GM21576 (cell line): ENCODE measurements at regions not wholly inside any gene's neighbourhood (a gene's known extent, or its start where the extent isn't known, plus 50 kb on each side); places are given as distances from the start of the nearest gene placed in this dataset.
A peak's percentile ranks its signal among the peaks of the same experiment; 100 is the strongest.

Experiments used
- ATAC-seq: cut with Tn5 transposase; IDR thresholded peaks from one replicate; pipeline ENCODE4 v1.9.1; 2021; ENCODE audit warnings: mild to moderate bottlenecking, moderate library complexity; ENCODE audit not compliant: unreplicated experiment

- no peak for ATAC-seq
Measured at GRCh38 chr18:60552948-60553347, 180.4 kb upstream of the MC4R start.

GRCh38 chr18:60554967-60555366 lies 182.4 kb upstream of the MC4R start:
- no peak for ATAC-seq

DNA sequence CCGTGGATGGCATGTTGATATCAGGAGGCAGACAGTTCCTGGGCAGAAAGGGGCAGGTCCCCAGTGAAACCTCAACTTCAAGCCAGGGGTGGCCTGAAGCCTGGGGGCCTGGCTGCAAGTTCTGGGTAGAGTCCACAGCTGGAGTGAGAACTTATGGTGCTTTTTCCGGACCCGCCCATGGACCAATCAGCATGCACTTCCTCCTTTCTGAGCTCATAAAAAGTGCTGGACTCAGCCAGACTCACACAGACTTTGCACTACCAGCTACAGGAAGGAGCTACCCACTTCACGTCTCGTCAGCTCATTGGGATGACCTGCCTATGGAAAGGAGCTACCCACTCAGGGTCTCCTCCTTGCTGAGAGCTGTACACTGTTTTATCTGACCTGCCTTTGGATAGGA lies 183.1 kb upstream of the MC4R start:
- ATAC-seq: no peak

DNA sequence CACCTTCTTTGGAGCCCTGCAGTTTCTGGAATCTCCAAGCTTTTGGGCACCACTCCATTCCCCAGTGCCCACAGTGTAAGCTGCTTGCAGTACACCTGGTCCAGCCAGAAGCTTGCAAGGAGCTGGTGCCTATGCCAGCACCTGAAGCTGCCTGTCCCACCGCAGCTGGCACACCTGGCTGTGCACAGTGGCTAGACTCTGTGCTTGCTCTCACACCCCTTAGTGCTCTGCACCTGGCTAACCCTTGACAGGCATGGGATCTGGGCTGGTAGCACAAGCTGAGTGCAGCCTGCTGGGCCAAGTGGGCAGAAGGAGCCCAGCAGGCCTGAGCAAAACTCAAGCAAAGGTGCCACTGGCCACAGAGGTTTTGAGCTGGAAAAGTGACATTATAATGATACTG lies 183.8 kb upstream of the MC4R start:
- ATAC-seq: no peak

DNA sequence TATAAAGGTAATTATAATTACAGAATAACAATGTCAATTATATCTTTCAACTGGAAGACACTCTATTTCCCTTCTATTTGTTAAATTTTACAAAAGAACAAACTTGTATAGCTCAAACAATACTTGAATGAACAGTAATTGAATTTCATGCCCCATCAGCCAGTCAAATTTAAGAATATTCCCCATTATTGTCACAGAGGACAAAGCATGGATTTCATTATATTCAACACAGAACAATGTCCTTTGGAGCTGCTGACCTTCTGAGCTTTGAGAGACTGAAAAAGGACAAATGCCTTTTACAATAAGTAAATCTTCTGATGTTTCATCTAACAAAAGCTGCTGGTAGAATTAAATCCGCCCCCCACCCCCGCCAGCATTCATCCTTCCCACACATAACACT lies 187.5 kb upstream of the MC4R start:
- no peak for ATAC-seq

GRCh38 chr18:60563082-60563481 lies 190.5 kb upstream of the MC4R start:
- ATAC-seq: no peak

GRCh38 chr18:60568220-60568619 lies 195.6 kb upstream of the MC4R start:
- ATAC-seq: no peak

DNA sequence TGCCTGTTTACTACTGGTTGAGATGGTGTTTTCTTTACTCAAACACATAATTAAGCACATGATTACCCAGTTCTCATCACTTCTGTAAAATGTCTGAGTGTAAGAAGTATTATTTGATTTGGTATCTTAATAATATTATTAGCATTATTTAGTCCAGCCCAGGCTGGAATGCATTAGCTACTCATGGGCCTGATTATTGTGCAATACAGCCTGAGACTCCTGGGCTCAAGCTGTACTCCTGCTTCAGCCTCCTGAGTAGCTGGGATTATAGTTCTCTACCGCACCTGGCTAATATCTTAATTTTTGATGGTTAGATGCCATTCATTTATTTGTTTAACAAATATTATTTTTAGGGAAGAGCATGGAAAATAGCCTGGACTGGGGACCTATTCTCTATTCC lies 197.6 kb upstream of the MC4R start:
- no peak for ATAC-seq

DNA sequence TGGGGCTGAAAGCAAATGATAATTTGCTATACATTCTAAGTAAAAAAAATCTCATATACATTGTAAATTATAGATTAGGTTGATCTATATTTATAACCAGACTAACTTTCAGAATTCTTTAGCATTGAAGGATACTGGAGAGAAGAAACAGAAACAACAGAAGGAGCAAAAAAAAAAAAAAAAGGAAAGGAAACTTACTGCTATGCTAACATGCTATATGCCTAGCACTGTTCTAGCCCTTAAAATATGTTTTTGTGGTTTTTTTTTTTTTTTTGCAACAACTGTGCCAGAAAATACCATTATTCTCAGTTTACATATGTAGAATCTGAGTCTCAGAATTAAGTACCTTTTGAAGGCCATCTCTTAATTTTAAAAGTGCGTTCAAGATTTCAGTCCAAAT lies 204.9 kb upstream of the MC4R start:
- no peak for ATAC-seq

GRCh38 chr18:60585670-60586069 lies 213.1 kb upstream of the MC4R start:
- no peak for ATAC-seq

- no peak for ATAC-seq
Measured at GRCh38 chr18:60593249-60593648, 220.7 kb upstream of the MC4R start.

DNA sequence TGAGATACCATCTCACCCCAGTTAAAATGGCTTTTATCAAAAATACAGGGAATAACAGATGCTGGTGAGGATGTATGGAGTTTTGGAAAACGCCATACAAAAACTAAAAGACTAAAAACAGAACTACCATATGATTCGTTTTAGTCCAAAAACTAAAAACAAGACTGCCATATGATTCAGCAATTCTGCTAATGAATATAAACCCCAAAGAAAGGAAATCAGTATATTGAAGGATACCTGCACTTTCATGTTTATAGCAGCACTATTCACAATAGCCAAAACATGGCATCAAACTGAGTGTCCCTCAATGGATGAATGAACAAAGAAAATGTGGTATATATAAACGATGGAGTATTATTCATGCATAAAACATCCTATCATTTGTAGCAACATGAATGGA lies 224.4 kb upstream of the MC4R start:
- no peak for ATAC-seq

DNA sequence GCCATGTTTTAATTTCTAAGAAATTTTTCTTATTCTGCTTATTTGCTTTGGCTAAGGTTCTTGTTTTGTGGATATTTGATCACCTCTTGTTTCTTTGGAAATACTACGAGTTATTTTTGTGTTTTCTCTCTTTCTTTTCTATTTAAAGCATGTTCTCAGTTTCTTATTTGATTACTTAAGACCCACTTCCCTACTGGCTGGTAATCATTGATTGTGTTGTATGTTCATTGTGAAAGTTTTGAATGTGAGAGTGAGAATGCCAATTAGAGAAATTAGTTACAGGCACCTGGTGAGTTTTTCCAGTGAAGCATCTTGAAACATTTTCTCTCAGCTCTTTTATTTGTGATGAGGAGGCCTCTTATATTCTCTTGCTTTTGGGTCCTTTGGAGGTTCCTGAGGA lies 226.7 kb upstream of the MC4R start:
- peak; percentile 89 for ATAC-seq

DNA sequence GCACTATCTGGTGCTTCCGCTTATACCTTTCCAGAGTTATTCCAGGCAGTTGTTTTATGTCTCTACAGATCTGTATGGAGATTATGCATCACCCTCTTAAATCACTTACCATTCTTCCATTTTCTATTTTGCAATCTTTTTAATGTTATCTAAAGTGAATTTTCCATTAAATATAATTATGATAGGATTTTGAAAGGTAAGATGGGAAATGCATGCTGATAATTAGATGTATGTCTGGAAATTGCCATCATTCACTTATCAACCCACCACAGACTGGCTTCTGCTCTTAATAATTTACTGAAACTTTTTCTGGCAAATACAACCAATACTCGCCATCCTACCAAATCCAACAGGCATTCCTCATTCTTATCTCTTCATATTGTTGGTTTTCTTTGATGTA lies 227.4 kb upstream of the MC4R start:
- no peak for ATAC-seq

GRCh38 chr18:60601249-60601648 lies 228.7 kb upstream of the MC4R start:
- no peak for ATAC-seq

DNA sequence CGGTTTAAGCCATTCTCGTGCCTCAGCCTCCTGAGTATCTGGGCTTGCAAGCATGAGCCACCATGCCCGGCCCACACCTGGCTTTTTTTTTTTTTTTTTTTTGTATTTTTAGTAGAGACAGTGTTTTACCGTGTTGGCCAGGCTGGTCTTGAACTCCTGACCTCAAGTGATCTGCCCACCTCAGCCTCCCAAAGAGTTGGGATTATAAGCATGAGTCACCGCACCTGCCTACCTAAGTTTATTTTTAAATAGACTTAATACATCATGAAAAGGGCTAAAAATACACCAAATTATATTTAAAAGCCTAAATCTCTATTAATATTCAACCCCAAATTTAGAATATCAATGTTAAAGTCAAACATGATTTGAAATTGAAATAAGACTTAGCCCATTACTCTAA lies 250.8 kb upstream of the MC4R start:
- ATAC-seq: no peak

DNA sequence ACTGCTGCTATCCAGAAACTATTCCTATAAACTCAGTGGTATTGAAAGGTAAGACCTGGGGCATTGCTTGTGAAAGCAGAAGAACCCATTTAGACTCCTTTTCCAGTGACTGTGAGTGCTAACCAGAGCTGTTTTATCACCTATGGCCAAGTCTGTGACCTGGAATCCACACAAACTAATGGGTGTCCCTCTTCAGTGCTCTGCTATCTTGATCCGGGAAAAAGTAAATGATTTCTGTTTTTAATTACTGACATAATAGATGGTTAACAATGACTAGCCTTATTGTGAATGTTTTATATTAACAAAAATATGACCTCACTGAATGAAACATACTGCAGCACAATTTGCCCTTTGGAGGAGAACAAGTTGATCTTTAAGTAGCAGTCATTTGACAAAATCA lies 251.6 kb upstream of the MC4R start:
- no peak for ATAC-seq

- ATAC-seq: no peak
Measured at GRCh38 chr18:60639836-60640235, 267.3 kb upstream of the MC4R start.

DNA sequence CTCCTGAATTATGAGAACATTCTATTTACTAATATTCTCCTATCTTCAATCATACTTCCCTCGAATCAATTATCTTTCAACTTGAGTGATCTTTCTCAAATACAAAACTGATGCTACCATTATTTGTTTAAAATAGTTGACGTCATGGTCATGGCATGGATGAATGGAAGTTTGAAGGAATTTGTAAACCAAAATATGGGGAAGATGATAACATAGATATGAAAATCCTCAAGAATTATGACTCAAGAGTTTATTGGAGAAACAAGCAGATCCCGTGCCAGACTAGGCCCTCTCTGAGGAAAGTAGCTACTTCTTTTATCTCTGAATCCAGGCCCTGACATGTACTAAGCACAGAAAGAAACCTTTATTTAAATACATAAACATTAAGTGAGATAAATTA lies 270.4 kb upstream of the MC4R start:
- no peak for ATAC-seq

GRCh38 chr18:60646725-60647124 lies 274.1 kb upstream of the MC4R start:
- no peak for ATAC-seq

DNA sequence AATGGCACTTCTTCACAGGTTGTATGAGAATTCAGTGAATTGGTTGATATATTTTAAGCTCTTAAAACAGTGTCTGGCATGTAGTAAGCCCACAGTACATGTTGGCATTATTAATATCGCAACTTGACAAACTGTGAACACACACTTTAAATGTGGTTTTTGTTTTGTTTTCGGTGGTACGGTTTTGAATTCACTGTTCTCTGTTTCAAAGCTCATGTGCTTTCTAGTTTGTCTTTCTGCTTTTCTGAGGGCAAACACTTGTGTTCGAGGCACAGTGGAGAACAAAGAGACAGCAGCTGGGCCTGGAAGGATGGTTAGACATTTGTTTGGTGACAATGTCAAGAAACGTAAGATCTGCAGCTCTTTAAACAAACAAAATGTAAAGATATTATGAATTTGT lies 276.5 kb upstream of the MC4R start:
- peak; percentile 90 for ATAC-seq

DNA sequence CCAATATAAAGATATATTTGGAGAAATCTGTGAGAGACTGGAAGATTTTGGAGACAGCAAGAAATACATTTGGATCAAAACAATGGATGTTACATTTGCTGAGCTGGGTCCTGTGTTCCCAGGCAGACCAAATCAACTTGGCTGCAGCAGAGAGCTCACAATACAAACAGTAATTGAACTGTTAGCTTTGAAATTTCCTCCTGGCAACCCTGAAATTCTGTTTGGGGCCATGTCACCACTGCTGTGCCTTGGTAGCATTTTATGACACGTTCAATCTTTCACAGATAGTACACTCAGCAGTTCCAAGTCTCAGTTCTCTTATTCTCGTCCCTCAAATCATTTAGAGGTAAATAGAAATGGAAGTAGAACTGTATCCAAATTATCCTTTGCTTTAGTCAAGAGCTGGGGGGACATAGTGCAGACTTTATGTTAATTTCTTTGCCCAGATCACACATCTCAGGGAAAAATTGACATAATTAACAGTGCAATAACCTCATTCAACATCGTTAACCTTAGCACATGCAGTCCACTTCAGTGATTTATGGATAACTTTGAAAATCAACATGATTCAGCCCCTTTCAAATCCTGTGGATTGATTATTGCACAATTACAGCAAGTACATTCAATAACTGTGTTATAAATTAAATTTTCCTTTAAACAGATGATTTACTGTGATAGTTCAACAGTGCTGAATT lies 277.4 kb upstream of the MC4R start:
- no peak for ATAC-seq

- no peak for ATAC-seq
Measured at GRCh38 chr18:60654298-60654697, 281.7 kb upstream of the MC4R start.
